Panc1 (cell line): ENCODE measurements at regions not wholly inside any gene's neighbourhood (a gene's known extent, or its start where the extent isn't known, plus 50 kb on each side); places are given as distances from the start of the nearest gene placed in this dataset.

Experiments
- ATAC-seq: fragments of 200-7000 bp; cut with Tn5 transposase; 2 replicates; pipeline ENCODE4 v1.9.1; 2020; ENCODE audit warnings: mild to moderate bottlenecking, moderate library complexity
- BruUV-seq: library from RNA; stranded (reverse); fragments of 400-500 nt; replicated peaks from 2 replicates; lab custom pipeline; 2021; lab: Mats Ljungman, UMichigan
- CTCF ChIA-PET: fragments of 300-600 bp; sonication (Branson Sonifier 250); formaldehyde crosslinking; loops from one replicate; lab custom pipeline; 2022; ENCODE audit warnings: antibody characterized with exemption; lab: Charles Lee
- POLR2A ChIA-PET: fragments of 300-600 bp; sonication (Branson Sonifier 250); formaldehyde crosslinking; loops from one replicate; lab custom pipeline; 2022; ENCODE audit warnings: antibody characterized with exemption; lab: Charles Lee
- DNase-seq: peaks from one replicate; pipeline ENCODE4 v3.0.0-alpha.2; 2010; ENCODE audit warnings: low read depth, low spot score
- H3K27ac ChIP-seq: 2 replicates; pipeline ENCODE4 v1.5.1; 2011; ENCODE audit warnings: mild to moderate bottlenecking, low read length, inconsistent platforms
- H3K27me3 ChIP-seq: fragments of 200-500 bp; sonication (Bioruptor generic); 2 replicates; pipeline ENCODE4 v1.6.0; 2014; ENCODE audit warnings: low read length, inconsistent platforms; ENCODE audit not compliant: control insufficient read depth, insufficient read depth
- H3K36me3 ChIP-seq: fragments of 200-500 bp; sonication (Bioruptor generic); 2 replicates; pipeline ENCODE4 v1.5.1; 2014; ENCODE audit warnings: inconsistent platforms, mild to moderate bottlenecking, low read length, moderate library complexity; ENCODE audit not compliant: control insufficient read depth, insufficient read depth
- H3K4me1 ChIP-seq: 2 replicates; pipeline ENCODE4 v1.5.1; 2011; ENCODE audit warnings: inconsistent platforms, mild to moderate bottlenecking, low read length, moderate library complexity; ENCODE audit not compliant: control insufficient read depth, insufficient read depth
- H3K4me3 ChIP-seq, 2 experiments: 2 replicates each; pipeline ENCODE4 v1.5.1; 2011 to 2012; ENCODE audit warnings: low read depth in 2 of 2, low read length in 2 of 2, mild to moderate bottlenecking in 2 of 2, inconsistent platforms in 1 of 2, moderate library complexity in 1 of 2
- H3K9me3 ChIP-seq: fragments of 200-500 bp; sonication (Bioruptor generic); 2 replicates; pipeline ENCODE4 v1.5.1; 2014; ENCODE audit warnings: low read depth, mild to moderate bottlenecking, inconsistent platforms, low read length, moderate library complexity; ENCODE audit not compliant: control insufficient read depth, insufficient read depth
- POLR2AphosphoS5 ChIP-seq: IDR thresholded peaks from 2 replicates; pipeline ENCODE4 v1.6.1; 2012; ENCODE audit warnings: mild to moderate bottlenecking, low read depth, low read length, moderate library complexity
- SIN3A ChIP-seq: IDR thresholded peaks from 2 replicates; pipeline ENCODE4 v1.6.1; 2012; ENCODE audit warnings: low read depth, mild to moderate bottlenecking, low read length, moderate library complexity, borderline replicate concordance; ENCODE audit not compliant: insufficient read depth
- TCF7L2 ChIP-seq: IDR thresholded peaks from 2 replicates; pipeline ENCODE4 v1.6.1; 2011; ENCODE audit warnings: mild to moderate bottlenecking, low read depth, low read length, inconsistent platforms
- in situ Hi-C: cut with HindIII; loops from 2 replicates; pipeline ENCODE4 v1.10.0; 2016; ENCODE audit warnings: low sequenced_read_pairs, low pct_unique_long_range_greater_than_20kb
- intact Hi-C: fragments of 100-400 bp; cut with micrococcal nuclease; formaldehyde crosslinking; loops from one replicate; pipeline ENCODE4 v1.10.0; 2022; ENCODE audit not compliant: unreplicated experiment
- TF ChIP-seq, protein P1 (sequence below): fragments of 450-650 bp; IDR thresholded peaks from 2 replicates; pipeline ENCODE4 v1.5.1; 2017; ENCODE audit warnings: mild to moderate bottlenecking
- TF ChIP-seq, protein P2 (sequence below), 2 experiments: IDR thresholded peaks; 2 replicates each; pipeline ENCODE4 v1.6.1; 2011 to 2012; ENCODE audit warnings: low read depth in 2 of 2, control low read depth in 1 of 2, low read length in 1 of 2, mild to moderate bottlenecking in 1 of 2, moderate library complexity in 1 of 2; ENCODE audit not compliant: insufficient read depth in 1 of 2

DNA sequence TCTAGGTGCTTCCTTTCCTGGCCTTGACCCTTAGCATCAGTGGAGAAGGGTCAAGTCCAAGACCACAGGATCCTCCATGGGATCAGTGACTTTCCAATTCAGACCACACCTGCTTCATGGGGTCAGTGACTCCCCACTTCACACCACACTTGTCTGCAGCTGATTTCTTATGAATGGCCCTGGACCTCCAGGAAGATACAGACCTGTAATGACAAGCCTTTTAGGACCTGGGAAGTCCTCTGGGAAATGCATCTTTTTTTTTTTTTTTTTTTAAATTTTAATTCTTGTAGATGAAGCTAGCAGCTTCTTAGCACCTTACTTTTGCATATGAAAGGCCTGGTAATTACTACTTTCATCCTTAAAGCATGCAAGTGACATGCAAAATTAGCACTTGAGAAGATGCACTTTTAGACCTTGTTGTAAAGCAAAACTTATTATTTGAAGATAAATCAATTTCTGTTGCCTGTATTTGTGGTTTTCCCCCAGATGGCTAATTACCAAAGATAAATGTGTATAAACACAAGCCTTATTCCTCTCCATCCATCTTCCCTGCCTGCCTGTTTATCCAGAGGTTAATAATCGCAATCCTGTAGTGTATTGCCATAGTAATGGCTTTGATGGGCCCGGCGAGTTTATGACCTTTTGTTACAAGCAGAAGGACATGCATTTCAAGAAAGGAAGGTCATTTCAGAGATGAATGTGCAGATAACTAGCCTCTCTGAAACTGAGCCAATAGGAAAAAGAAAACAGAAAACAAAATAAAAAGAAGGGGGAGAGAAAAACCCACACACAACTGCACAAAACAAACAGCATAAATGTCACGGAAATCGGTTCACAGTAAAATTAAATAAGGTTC, 1018.7 kb downstream of the TYW1 start:
- Histone ChIP-seq H3K4me1 (no peaks in the 10 kb centered on the region), H3K36me3 (no peaks in the 10 kb centered on the region), H3K4me3 (no peak overlapping the region), H3K27me3 (no peaks in the 10 kb centered on the region), H3K9me3 (no peaks in the 10 kb centered on the region), H3K27ac (no peak overlapping the region)
- intact Hi-C loops: no loop called here
- CTCF ChIA-PET: no interaction called here
- POLR2A ChIA-PET: no interaction called here
- BruUV-seq: no TSS peak
- DNase-seq (no peak), ATAC-seq (no peak)
- in situ Hi-C loops: no loop called here
- TF ChIP-seq, protein P1, sequence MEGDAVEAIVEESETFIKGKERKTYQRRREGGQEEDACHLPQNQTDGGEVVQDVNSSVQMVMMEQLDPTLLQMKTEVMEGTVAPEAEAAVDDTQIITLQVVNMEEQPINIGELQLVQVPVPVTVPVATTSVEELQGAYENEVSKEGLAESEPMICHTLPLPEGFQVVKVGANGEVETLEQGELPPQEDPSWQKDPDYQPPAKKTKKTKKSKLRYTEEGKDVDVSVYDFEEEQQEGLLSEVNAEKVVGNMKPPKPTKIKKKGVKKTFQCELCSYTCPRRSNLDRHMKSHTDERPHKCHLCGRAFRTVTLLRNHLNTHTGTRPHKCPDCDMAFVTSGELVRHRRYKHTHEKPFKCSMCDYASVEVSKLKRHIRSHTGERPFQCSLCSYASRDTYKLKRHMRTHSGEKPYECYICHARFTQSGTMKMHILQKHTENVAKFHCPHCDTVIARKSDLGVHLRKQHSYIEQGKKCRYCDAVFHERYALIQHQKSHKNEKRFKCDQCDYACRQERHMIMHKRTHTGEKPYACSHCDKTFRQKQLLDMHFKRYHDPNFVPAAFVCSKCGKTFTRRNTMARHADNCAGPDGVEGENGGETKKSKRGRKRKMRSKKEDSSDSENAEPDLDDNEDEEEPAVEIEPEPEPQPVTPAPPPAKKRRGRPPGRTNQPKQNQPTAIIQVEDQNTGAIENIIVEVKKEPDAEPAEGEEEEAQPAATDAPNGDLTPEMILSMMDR: no peak
- no peak for TF ChIP-seq POLR2AphosphoS5
- TF ChIP-seq TCF7L2: peak; percentile 29; the same call in 1 of the 2 replicates
- no peak for TF ChIP-seq SIN3A
- TF ChIP-seq, protein P2, sequence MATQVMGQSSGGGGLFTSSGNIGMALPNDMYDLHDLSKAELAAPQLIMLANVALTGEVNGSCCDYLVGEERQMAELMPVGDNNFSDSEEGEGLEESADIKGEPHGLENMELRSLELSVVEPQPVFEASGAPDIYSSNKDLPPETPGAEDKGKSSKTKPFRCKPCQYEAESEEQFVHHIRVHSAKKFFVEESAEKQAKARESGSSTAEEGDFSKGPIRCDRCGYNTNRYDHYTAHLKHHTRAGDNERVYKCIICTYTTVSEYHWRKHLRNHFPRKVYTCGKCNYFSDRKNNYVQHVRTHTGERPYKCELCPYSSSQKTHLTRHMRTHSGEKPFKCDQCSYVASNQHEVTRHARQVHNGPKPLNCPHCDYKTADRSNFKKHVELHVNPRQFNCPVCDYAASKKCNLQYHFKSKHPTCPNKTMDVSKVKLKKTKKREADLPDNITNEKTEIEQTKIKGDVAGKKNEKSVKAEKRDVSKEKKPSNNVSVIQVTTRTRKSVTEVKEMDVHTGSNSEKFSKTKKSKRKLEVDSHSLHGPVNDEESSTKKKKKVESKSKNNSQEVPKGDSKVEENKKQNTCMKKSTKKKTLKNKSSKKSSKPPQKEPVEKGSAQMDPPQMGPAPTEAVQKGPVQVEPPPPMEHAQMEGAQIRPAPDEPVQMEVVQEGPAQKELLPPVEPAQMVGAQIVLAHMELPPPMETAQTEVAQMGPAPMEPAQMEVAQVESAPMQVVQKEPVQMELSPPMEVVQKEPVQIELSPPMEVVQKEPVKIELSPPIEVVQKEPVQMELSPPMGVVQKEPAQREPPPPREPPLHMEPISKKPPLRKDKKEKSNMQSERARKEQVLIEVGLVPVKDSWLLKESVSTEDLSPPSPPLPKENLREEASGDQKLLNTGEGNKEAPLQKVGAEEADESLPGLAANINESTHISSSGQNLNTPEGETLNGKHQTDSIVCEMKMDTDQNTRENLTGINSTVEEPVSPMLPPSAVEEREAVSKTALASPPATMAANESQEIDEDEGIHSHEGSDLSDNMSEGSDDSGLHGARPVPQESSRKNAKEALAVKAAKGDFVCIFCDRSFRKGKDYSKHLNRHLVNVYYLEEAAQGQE (IDR thresholded peaks at IDR 0.05; ENCODE audit: insufficient read depth in 1 of 2, low read depth in 2 of 2, low read length in 1 of 2): no peak

DNA sequence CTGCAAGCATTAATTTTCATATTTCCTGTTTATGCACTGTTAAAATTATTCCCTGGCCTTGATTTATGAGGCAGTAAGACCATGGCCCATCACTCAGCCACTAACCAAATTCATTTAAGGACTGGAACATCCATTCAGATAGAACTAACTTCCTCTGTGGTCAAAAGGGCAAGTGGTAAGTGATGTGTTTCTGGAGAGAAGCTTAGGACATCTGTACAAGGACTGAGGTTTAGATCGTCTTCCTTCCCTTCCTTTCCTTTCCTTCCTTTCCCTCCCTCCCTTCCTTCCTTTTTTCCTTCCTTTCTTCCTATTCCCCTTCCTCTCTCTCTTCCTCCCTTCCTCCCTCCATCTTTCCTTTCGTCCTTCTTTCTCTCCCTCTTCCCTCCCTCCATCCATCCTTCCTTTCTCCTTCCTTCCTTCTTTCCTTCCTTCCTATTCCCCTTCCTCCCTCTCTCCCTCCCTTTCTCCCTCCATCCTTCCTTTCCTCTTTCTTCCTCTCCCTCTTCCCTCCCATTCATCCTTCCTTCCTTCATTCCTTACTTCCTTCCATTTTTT, 1019.4 kb downstream of the TYW1 start:
- BruUV-seq: no TSS peak
- no peaks in the 10 kb centered on the region for H3K4me1 ChIP-seq
- TF ChIP-seq TCF7L2 (no peak), SIN3A (no peak), POLR2AphosphoS5 (no peak)
- TF ChIP-seq, protein P1: no peak
- TF ChIP-seq, protein P2 (IDR thresholded peaks at IDR 0.05; ENCODE audit: insufficient read depth in 1 of 2, low read depth in 2 of 2, low read length in 1 of 2): no peak
- no peak overlapping the region for H3K27ac ChIP-seq
- ChIA-PET POLR2A (interaction anchor here (0.7 kb wide), 1 partner anchor 980 kb away, joined by 14 read pairs; no protein-coding TSS in a partner anchor), CTCF (no interaction called here)
- in situ Hi-C loops: no loop called here
- ATAC-seq (no peak), DNase-seq (no peak)
- intact Hi-C loops: no loop called here
- no peaks in the 10 kb centered on the region for H3K9me3 ChIP-seq
- H3K27me3 ChIP-seq: no peaks in the 10 kb centered on the region
- no peak overlapping the region for H3K4me3 ChIP-seq
- no peaks in the 10 kb centered on the region for H3K36me3 ChIP-seq
